OCI-LY1 (cell line): ENCODE measurements at regions not wholly inside any gene's neighbourhood (a gene's known extent, or its start where the extent isn't known, plus 50 kb on each side); places are given as distances from the start of the nearest gene placed in this dataset.

ENCODE experiments used
- H2AFZ ChIP-seq: fragments of 200-600 bp; sonication (generic), shearing (Covaris generic); 2 replicates; pipeline ENCODE4 v1.6.0; 2014; ENCODE audit warnings: antibody characterized with exemption, mild to moderate bottlenecking, low read length
- H3F3A ChIP-seq: fragments of 200-600 bp; sonication (generic), shearing (Covaris generic); 2 replicates; pipeline ENCODE4 v1.6.0; 2014; ENCODE audit warnings: mild to moderate bottlenecking, antibody characterized with exemption, low read length, moderate library complexity; ENCODE audit not compliant: insufficient read depth
- H3K27ac ChIP-seq: fragments of 200-600 bp; sonication (generic); 2 replicates; pipeline ENCODE4 v1.5.1; 2014; ENCODE audit warnings: low read length, mixed run types, mild to moderate bottlenecking, low read depth; ENCODE audit not compliant: poor library complexity, severe bottlenecking
- H3K27me3 ChIP-seq: fragments of 200-600 bp; sonication (generic); 2 replicates; pipeline ENCODE4 v1.6.0; 2014; ENCODE audit warnings: antibody characterized with exemption, mild to moderate bottlenecking, low read length, moderate library complexity; ENCODE audit not compliant: insufficient read depth
- H3K36me3 ChIP-seq: fragments of 200-600 bp; sonication (generic); 2 replicates; pipeline ENCODE4 v1.6.1; 2014; ENCODE audit warnings: mild to moderate bottlenecking, antibody characterized with exemption, low read length, moderate library complexity, mixed read lengths; ENCODE audit not compliant: insufficient read depth
- H3K4me1 ChIP-seq: fragments of 200-600 bp; sonication (generic); 2 replicates; pipeline ENCODE4 v1.5.1; 2014; ENCODE audit warnings: mild to moderate bottlenecking, low read length, moderate library complexity; ENCODE audit not compliant: insufficient read depth, severe bottlenecking
- H3K4me2 ChIP-seq: fragments of 200-600 bp; sonication (generic), shearing (Covaris generic); 2 replicates; pipeline ENCODE4 v1.6.1; 2014; ENCODE audit warnings: low read length
- H3K4me3 ChIP-seq: fragments of 200-600 bp; sonication (generic); 2 replicates; pipeline ENCODE4 v1.5.1; 2014; ENCODE audit warnings: low read length, low read depth, mild to moderate bottlenecking, mixed read lengths; ENCODE audit not compliant: poor library complexity, severe bottlenecking
- H3K79me2 ChIP-seq: fragments of 200-600 bp; shearing (Covaris generic); 2 replicates; pipeline ENCODE4 v1.6.1; 2016; ENCODE audit warnings: mixed run types, low read length, mixed read lengths; ENCODE audit not compliant: insufficient read depth
- H3K9ac ChIP-seq: fragments of 200-600 bp; sonication (generic), shearing (Covaris generic); 2 replicates; pipeline ENCODE4 v1.6.1; 2014; ENCODE audit warnings: mild to moderate bottlenecking, low read length, mixed read lengths
- H3K9me2 ChIP-seq: fragments of 200-600 bp; sonication (generic), shearing (Covaris generic); 2 replicates; pipeline ENCODE4 v1.6.1; 2014; ENCODE audit warnings: low read depth, mild to moderate bottlenecking, low read length, mixed read lengths
- H3K9me3 ChIP-seq: fragments of 200-600 bp; shearing (Covaris generic); 2 replicates; pipeline ENCODE4 v1.6.1; 2014; ENCODE audit warnings: low read length, mixed read lengths
- H4K20me1 ChIP-seq: fragments of 200-600 bp; sonication (generic), shearing (Covaris generic); 2 replicates; pipeline ENCODE4 v1.6.0; 2016; ENCODE audit warnings: mild to moderate bottlenecking, low read length; ENCODE audit not compliant: insufficient read depth
- EZH2 ChIP-seq: fragments of 200-600 bp; sonication (generic), shearing (Covaris generic); IDR thresholded peaks from 2 replicates; pipeline ENCODE4 v1.8.0; 2017; ENCODE audit warnings: borderline replicate concordance, mixed run types, mild to moderate bottlenecking, antibody characterized with exemption, low read length, moderate library complexity, mixed read lengths
- TF ChIP-seq, protein P1 (sequence below): fragments of 200-600 bp; sonication (generic), shearing (Covaris generic); IDR thresholded peaks from 2 replicates; pipeline ENCODE4 v1.5.1; 2017; ENCODE audit warnings: mild to moderate bottlenecking, antibody characterized with exemption, low read length, moderate library complexity, mixed read lengths

DNA sequence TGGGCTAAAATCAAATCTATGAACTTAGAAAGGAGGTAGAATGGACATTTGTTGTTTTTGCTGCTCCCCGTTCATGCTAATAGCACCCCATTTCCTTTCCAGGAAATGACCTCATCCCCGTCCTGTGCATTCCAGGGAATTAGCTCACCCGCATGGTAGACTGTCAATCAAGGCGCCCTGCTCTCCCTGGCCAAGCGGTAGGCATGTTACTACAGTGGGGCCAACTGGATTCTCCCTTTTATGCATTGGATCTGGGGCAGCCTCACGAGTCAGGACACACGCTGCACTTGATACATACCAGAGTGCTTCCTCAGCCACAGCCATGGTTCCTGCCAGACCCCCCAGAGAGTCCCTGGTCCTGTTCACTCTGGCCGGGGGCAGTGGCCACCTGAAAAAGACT lies 111.0 kb upstream of the PTCH1 start:
- TF ChIP-seq, protein P1, sequence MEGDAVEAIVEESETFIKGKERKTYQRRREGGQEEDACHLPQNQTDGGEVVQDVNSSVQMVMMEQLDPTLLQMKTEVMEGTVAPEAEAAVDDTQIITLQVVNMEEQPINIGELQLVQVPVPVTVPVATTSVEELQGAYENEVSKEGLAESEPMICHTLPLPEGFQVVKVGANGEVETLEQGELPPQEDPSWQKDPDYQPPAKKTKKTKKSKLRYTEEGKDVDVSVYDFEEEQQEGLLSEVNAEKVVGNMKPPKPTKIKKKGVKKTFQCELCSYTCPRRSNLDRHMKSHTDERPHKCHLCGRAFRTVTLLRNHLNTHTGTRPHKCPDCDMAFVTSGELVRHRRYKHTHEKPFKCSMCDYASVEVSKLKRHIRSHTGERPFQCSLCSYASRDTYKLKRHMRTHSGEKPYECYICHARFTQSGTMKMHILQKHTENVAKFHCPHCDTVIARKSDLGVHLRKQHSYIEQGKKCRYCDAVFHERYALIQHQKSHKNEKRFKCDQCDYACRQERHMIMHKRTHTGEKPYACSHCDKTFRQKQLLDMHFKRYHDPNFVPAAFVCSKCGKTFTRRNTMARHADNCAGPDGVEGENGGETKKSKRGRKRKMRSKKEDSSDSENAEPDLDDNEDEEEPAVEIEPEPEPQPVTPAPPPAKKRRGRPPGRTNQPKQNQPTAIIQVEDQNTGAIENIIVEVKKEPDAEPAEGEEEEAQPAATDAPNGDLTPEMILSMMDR: no peak
- TF ChIP-seq EZH2: no peak
- Histone ChIP-seq H3K9me2 (no peaks in the 10 kb centered on the region), H2AFZ (no peak overlapping the region), H3K4me3 (no peak overlapping the region), H3K4me2 (no peak overlapping the region), H3K79me2 (no peaks in the 10 kb centered on the region), H3K27ac (no peak overlapping the region), H4K20me1 (no peaks in the 10 kb centered on the region), H3K27me3 (no peaks in the 10 kb centered on the region; the same call in none of the 2 replicates), H3F3A (no peaks in the 10 kb centered on the region), H3K9ac (no peak overlapping the region), H3K4me1 (no peaks in the 10 kb centered on the region), H3K9me3 (no peaks in the 10 kb centered on the region), H3K36me3 (no peaks in the 10 kb centered on the region)

DNA sequence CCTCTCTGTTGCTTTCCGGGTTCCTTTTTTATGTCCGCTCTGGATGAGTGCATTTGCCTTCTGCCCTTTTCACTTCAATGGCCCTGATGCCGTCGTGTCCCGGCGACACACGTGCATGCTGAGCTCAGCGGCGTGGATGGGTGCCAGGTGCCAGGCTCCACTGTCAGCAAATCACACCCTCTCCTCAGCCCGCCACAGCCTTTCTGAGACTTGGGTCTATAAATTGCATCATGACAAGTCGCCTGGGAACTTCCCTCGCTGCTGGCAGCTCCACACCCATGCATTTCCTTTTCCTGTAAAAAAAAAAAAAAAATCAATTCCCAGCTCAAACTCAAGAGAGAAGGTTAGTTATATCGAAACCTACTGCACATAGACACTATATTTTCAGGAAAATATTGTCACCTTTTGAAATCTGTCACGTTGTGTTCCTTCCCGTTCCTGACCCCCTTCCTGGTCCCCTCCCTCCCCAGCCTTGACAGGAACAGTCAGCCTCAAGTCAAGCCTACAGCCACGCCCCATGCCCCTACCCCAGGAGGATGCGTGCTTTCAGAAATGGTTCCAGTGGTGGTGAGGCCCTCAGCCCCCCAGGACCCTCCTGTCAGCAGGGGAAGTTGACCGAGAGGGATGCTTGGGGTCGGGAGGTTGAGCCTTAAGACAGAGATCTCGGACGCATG lies 110.3 kb upstream of the PTCH1 start:
- Histone ChIP-seq H3K9me3 (no peaks in the 10 kb centered on the region), H3K4me1 (no peaks in the 10 kb centered on the region), H3K79me2 (no peaks in the 10 kb centered on the region), H4K20me1 (no peaks in the 10 kb centered on the region), H3K4me2 (no peak overlapping the region), H3K36me3 (no peaks in the 10 kb centered on the region), H3K27ac (no peak overlapping the region), H3F3A (no peaks in the 10 kb centered on the region), H3K9ac (no peak overlapping the region), H2AFZ (no peak overlapping the region), H3K4me3 (no peak overlapping the region), H3K9me2 (no peaks in the 10 kb centered on the region), H3K27me3 (no peaks in the 10 kb centered on the region; the same call in none of the 2 replicates)
- TF ChIP-seq EZH2: no peak
- TF ChIP-seq, protein P1: no peak

DNA sequence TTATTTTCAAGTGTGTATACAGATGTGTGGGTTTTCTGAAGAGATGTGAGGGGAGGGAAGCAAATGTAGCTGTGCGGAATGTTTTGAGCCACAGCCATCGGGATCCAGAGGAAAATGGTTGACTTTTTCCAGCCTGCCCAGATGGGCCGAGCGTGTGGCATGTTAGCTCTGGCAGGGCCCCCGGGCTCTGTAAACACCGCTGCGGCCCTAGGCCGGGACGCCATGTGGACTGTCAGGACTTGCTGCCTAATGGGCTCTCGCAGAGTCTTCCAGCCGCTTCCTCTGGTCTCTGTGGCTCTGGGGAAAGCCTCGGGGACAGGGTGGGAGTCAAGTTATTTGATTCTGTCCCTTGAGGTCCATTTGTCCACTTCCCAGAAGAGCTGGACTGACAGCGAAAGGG lies 109.6 kb upstream of the PTCH1 start:
- no peaks in the 10 kb centered on the region for H3K9me2 ChIP-seq
- H4K20me1 ChIP-seq: no peaks in the 10 kb centered on the region
- TF ChIP-seq EZH2: no peak
- TF ChIP-seq, protein P1: no peak
- H3K79me2 ChIP-seq: no peaks in the 10 kb centered on the region
- H3K9me3 ChIP-seq: no peaks in the 10 kb centered on the region
- no peak overlapping the region for H3K27ac ChIP-seq
- H2AFZ ChIP-seq: no peak overlapping the region
- H3K27me3 ChIP-seq: no peaks in the 10 kb centered on the region; the same call in none of the 2 replicates
- no peaks in the 10 kb centered on the region for H3K4me1 ChIP-seq
- H3F3A ChIP-seq: no peaks in the 10 kb centered on the region
- no peak overlapping the region for H3K9ac ChIP-seq
- H3K36me3 ChIP-seq: no peaks in the 10 kb centered on the region
- H3K4me2 ChIP-seq: no peak overlapping the region
- H3K4me3 ChIP-seq: no peak overlapping the region
